Stimulated activated CD4-positive, alpha-beta T cell treated with anti-CD3 and anti-CD28 coated beads, Interleukin-1b, Interleukin-23, amount 100 ng/mL, for 1 hour (primary cell): ENCODE measurements at regions not wholly inside any gene's neighbourhood (a gene's known extent, or its start where the extent isn't known, plus 50 kb on each side); places are given as distances from the start of the nearest gene placed in this dataset.

Experiments
- DNase-seq, 2 donors: peaks; one replicate each; pipeline ENCODE4 v3.0.0-alpha.2; 2020; ENCODE audit warnings: low read depth in 2 of 2

- DNase-seq, result no peak
These were observed 497.0 kb downstream of the TDRD15 start for GRCh38 chr2:21620771-21621170.

GRCh38 chr2:21627938-21628337 lies 504.2 kb downstream of the TDRD15 start:
- no peak for DNase-seq

GRCh38 chr2:21633015-21633414 lies 509.2 kb downstream of the TDRD15 start:
- no peak for DNase-seq

GRCh38 chr2:21633466-21633865 lies 509.7 kb downstream of the TDRD15 start:
- DNase-seq, result no peak

- DNase-seq, result no peak
These were observed 510.1 kb downstream of the TDRD15 start for GRCh38 chr2:21633911-21634310.

GRCh38 chr2:21640046-21640445 lies 516.3 kb downstream of the TDRD15 start:
- no peak for DNase-seq

- DNase-seq, result no peak
These were observed 518.9 kb downstream of the TDRD15 start for GRCh38 chr2:21642647-21643046.

GRCh38 chr2:21643180-21643579 lies 519.4 kb downstream of the TDRD15 start:
- no peak for DNase-seq

GRCh38 chr2:21644266-21644665 lies 520.5 kb downstream of the TDRD15 start:
- DNase-seq, result no peak

- no peak for DNase-seq
These were observed 522.6 kb downstream of the TDRD15 start for GRCh38 chr2:21646345-21646744.

- DNase-seq, result no peak
These were observed 526.8 kb downstream of the TDRD15 start for GRCh38 chr2:21650569-21650968.

GRCh38 chr2:21655136-21655535 lies 531.4 kb downstream of the TDRD15 start:
- no peak for DNase-seq

GRCh38 chr2:21656330-21657075 lies 532.7 kb downstream of the TDRD15 start:
- no peak for DNase-seq

GRCh38 chr2:21657445-21657844 lies 533.7 kb downstream of the TDRD15 start:
- no peak for DNase-seq

GRCh38 chr2:21658269-21658668 lies 534.5 kb downstream of the TDRD15 start:
- DNase-seq, result no peak

GRCh38 chr2:21658907-21659477 lies 535.2 kb downstream of the TDRD15 start:
- no peak for DNase-seq

- DNase-seq, result no peak
These were observed 540.3 kb downstream of the TDRD15 start for GRCh38 chr2:21664083-21664482.

- no peak for DNase-seq
These were observed 543.9 kb downstream of the TDRD15 start for GRCh38 chr2:21667638-21668037.

- DNase-seq, result no peak
These were observed 544.4 kb downstream of the TDRD15 start for GRCh38 chr2:21668078-21668710.

- no peak for DNase-seq
These were observed 552.3 kb downstream of the TDRD15 start for GRCh38 chr2:21676041-21676440.

GRCh38 chr2:21676676-21677075 lies 552.9 kb downstream of the TDRD15 start:
- no peak for DNase-seq

GRCh38 chr2:21683838-21684237 lies 560.1 kb downstream of the TDRD15 start:
- DNase-seq, result no peak

- no peak for DNase-seq
These were observed 563.8 kb downstream of the TDRD15 start for GRCh38 chr2:21687589-21687988.
